Endothelial cell of umbilical vein (primary cell): ENCODE measurements at regions not wholly inside any gene's neighbourhood (a gene's known extent, or its start where the extent isn't known, plus 50 kb on each side); places are given as distances from the start of the nearest gene placed in this dataset.

Experiments used
- CTCF ChIP-seq, 2 donors: IDR thresholded peaks; 1 replicate in 1 of 2; 2 replicates in 1 of 2; pipeline ENCODE4 v1.5.1; 2011; ENCODE audit warnings: low read length in 2 of 2, mild to moderate bottlenecking in 2 of 2, moderate library complexity in 2 of 2, control low read depth in 1 of 2, inconsistent platforms in 1 of 2, low read depth in 1 of 2; ENCODE audit not compliant: insufficient read depth in 1 of 2; ENCODE audit errors: extremely low read depth in 1 of 2
- EZH2 ChIP-seq: IDR thresholded peaks from 2 replicates; pipeline ENCODE4 v1.6.1; 2012; ENCODE audit warnings: borderline replicate concordance, low read depth, mild to moderate bottlenecking, moderate library complexity, low read length, inconsistent platforms; ENCODE audit not compliant: severe bottlenecking
- GATA2 ChIP-seq: IDR thresholded peaks from 2 replicates; pipeline ENCODE4 v1.7.0; 2011; ENCODE audit warnings: low read depth, mild to moderate bottlenecking, moderate library complexity, mixed read lengths, low read length; ENCODE audit not compliant: insufficient read length, insufficient read depth
- JUN ChIP-seq: IDR thresholded peaks from 2 replicates; pipeline ENCODE4 v1.6.1; 2011; ENCODE audit warnings: borderline replicate concordance, low read depth; ENCODE audit not compliant: insufficient read length, insufficient read depth
- POLR2A ChIP-seq: IDR thresholded peaks from 2 replicates; pipeline ENCODE4 v1.6.1; 2012; ENCODE audit warnings: low read depth, mild to moderate bottlenecking, control low read depth, low read length

- no peak for TF ChIP-seq JUN
- no peak for TF ChIP-seq EZH2
- no peak for TF ChIP-seq CTCF (IDR thresholded peaks at IDR 0.05; ENCODE audit: extremely low read depth in 1 of 2, insufficient read depth in 1 of 2, low read depth in 1 of 2, low read length in 2 of 2)
- TF ChIP-seq GATA2 = no peak
- no peak for TF ChIP-seq POLR2A
Measured at GRCh38 chr2:8089596-8089995, 592.3 kb upstream of the ID2 start.
